ENCODE measurements at regions not wholly inside any gene's neighbourhood (a gene's known extent, or its start where the extent isn't known, plus 50 kb on each side); places are given as distances from the start of the nearest gene placed in this dataset.

DNA sequence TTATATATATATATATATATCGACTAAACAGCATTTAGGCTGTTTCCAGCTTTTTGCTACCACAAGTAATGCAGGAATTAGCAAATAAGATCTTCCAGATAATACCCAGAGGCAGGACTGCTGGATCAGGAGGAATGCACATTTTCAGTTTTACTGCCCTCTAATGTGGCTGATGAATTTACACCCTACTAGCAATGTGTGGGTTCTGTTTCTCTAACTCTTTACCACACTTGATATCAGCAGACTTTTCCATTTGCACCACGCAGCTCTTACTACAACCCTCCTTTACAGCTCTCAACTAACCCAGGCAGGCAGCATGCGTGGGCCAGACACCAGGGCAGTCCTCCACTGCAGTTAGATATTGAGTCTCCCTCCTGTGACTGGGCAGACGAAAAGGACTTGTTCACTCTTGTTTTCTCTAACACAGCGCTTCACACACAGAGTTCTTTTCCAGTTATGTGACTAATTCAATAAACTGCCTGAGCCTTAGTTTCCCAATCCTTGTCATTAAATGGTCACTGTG lies 67.7 kb downstream of the IGLL5 start:
- TF ChIP-seq POLR2AphosphoS5 (IDR thresholded peaks at IDR 0.05) (no peak), POLR2A (IDR thresholded peaks at IDR 0.05) (no peak)
- TF ChIP-seq, protein P1, sequence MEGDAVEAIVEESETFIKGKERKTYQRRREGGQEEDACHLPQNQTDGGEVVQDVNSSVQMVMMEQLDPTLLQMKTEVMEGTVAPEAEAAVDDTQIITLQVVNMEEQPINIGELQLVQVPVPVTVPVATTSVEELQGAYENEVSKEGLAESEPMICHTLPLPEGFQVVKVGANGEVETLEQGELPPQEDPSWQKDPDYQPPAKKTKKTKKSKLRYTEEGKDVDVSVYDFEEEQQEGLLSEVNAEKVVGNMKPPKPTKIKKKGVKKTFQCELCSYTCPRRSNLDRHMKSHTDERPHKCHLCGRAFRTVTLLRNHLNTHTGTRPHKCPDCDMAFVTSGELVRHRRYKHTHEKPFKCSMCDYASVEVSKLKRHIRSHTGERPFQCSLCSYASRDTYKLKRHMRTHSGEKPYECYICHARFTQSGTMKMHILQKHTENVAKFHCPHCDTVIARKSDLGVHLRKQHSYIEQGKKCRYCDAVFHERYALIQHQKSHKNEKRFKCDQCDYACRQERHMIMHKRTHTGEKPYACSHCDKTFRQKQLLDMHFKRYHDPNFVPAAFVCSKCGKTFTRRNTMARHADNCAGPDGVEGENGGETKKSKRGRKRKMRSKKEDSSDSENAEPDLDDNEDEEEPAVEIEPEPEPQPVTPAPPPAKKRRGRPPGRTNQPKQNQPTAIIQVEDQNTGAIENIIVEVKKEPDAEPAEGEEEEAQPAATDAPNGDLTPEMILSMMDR (IDR thresholded peaks at IDR 0.05) = no peak
